Ureter (tissue), 1 donor: ENCODE measurements at regions not wholly inside any gene's neighbourhood (a gene's known extent, or its start where the extent isn't known, plus 50 kb on each side); places are given as distances from the start of the nearest gene placed in this dataset.

Experiments used
- DNase-seq: peaks from one replicate; pipeline ENCODE4 v3.0.0-alpha.2; 2020; ENCODE audit warnings: low spot score
- donor health status: DM: yes; HTN: yes; CAD: no.

- no peak for DNase-seq
Measured at GRCh38 chr5:61823781-61824180, 482.2 kb upstream of the KIF2A start.

- no peak for DNase-seq
Measured at GRCh38 chr5:61824396-61824795, 481.6 kb upstream of the KIF2A start.

DNA sequence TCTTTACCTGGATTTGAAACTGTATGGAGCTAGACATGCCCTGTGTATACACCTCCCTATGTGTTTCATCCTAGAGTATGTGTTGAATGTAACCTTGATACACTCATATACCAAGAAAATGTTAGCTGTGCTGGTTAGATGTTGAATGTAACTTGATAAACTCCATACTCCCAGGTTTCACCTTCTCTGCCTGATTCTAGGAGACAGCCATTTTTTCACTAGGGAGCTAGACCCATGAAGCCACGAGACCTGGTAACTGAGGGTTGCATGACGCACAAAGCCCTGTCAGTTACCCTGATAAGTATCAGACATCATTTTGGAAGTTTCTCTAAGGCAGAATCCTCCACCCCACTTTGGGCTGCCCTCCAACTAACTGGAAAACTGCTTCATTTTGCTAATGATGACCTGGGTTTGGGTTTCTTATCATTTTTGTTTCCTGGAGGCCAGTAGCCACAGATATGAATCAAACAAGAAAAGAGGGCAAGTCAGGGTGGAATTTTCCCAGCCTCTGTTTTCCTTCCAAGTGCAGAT, 478.5 kb upstream of the KIF2A start:
- no peak for DNase-seq

DNA sequence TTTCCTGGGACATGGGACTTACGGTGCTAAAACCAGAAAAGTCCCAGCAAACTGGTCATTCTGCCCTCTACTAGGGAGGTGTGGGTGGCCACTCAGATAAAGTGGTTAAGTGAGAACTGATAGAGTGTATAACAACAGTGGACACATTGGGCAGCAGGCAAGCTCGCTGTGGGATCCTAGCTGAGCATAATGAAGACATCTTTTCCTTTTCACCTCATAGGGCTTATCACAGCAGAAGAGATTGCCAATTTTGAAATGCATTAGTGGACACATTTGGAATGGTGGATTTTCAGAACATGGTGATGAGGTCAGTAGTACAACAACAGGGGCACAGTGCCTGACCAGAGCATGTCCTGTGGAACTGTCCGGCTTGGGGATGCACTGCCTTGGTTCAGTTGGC, 477.1 kb upstream of the KIF2A start:
- no peak for DNase-seq

- DNase-seq: no peak
Measured at GRCh38 chr5:61831736-61832135, 474.3 kb upstream of the KIF2A start.

DNA sequence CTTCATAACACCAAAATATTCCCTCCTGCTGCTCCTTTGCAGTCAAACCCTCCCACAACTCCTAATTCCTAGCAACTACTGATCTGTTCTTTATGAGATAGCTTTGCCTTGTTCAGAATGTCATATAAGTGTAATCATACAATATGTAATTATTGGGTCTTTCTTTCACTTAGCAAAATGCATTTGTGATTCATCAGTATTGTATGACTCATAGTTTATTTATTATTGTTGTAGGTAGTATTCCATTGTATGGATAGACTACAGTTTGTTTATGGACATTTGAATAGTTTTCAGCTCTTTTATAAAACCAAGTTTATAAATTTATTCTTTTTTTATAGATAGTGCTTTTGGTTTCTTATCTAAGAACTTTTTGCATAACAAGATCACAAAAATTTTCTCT, 468.2 kb upstream of the KIF2A start:
- no peak for DNase-seq

GRCh38 chr5:61840361-61840760, 465.6 kb upstream of the KIF2A start:
- no peak for DNase-seq

- DNase-seq: no peak
Measured at GRCh38 chr5:61842840-61843239, 463.2 kb upstream of the KIF2A start.

DNA sequence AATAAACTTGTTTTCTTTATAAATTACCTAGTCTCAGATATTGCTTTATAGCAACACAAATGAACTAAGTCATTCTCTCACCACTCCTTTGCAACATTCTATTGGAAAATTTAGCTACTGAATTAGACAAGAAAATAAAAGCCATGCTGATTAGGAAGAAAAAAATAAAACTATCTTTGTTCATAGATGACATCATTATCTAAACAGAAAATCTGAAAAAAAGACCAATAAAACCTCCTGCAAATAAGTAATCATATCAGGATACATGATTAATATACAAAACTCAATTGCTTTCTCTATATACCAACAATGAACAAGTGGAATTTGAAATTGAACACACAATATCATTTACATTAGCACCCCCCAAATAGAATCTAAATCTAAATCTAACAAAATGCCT, 455.3 kb upstream of the KIF2A start:
- no peak for DNase-seq

- DNase-seq: no peak
Measured at GRCh38 chr5:61854531-61854930, 451.5 kb upstream of the KIF2A start.

DNA sequence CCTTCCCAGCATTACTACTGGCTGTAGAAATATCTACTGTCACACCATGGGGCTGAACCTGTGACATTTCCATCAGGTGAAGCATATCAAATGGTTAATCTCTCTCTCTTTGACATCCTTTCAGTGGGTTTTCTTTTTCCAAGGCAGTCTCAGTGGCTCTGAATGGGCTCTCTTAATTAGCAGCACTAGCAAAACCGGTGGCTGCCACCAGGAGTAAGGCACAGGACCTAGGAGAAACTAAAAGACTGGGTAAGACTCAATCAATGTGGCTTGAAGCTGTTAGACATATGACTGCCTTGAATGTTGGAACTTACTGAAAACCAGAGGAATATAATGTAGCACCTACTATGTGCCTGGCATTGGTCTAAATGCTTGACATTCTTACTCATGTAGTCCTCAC, 445.0 kb upstream of the KIF2A start:
- DNase-seq: no peak

GRCh38 chr5:61866930-61867329, 439.1 kb upstream of the KIF2A start:
- DNase-seq: no peak

- DNase-seq: no peak
Measured at GRCh38 chr5:61869333-61869732, 436.7 kb upstream of the KIF2A start.

GRCh38 chr5:61878471-61878870, 427.5 kb upstream of the KIF2A start:
- no peak for DNase-seq

- DNase-seq: no peak
Measured at GRCh38 chr5:61881821-61882487, 424.1 kb upstream of the KIF2A start.

- no peak for DNase-seq
Measured at GRCh38 chr5:61882901-61883500, 423.0 kb upstream of the KIF2A start.

DNA sequence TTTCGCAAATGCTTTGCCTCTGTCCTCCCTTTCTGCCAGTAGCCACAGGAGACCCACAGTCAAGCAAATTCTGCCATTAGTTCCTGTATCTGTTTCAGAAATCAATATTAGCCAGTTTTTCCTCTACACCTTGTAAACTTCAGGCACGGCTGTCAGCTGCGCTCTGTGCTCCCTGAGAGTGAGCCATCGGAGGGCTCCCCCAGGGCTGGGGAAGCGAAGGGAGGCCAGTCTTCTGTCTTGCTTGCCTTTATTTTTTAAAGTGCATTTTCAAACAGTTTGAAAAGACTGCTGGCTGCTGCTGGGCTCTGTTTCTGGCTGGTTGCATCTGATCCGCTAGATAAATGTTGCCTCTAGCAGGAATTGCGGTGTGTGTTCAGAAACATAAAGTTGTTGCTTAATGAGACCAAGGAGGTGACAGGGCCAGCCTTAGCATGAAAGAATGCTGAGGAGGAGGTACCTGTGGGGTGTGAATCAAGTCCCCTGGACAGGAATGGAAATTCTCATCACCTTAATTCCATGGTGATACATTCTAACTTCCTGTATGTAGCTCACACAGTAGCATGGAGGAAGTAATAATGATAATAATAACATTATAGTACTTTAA, 421.7 kb upstream of the KIF2A start:
- DNase-seq: no peak

GRCh38 chr5:61886214-61886613, 419.8 kb upstream of the KIF2A start:
- DNase-seq: no peak

DNA sequence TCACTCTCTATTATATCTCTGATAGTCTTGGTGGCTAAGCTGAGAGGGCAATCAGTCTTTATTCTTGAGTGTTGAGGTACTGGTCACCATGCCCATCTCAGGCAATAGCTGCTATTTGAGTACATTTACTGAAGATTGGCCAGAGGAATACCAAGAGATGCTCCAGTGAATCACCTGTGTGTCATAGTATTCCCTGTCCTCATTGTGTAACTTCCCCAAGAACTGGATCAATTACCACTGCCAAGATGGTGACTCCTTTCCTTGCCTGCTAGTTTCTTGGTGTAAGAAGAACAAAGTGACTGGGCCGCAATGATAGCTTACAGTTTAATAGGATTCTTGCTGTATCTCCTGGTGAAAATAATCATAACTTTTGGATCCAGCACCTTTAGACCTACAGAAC, 418.7 kb upstream of the KIF2A start:
- DNase-seq: no peak

- DNase-seq: no peak
Measured at GRCh38 chr5:61894046-61894445, 412.0 kb upstream of the KIF2A start.

DNA sequence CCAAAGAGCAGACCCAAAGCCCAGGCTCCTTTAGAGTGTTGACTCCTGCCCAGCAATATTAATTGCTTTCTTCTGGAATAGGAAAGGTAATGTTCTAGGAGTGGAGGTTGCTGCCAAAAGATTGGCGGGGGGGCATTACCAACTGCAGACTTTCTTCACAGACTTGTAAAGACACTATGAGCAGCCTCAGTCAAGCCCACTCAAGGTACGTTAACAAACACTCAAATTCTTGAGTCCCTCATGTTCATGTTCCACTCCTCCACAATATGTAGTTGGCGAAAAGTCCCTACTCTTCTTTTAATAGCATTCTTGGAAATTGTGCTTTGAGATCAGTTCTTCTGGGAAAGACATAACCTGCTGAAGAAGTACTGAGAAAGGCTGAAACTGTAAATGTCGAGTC, 409.2 kb upstream of the KIF2A start:
- DNase-seq: no peak

DNA sequence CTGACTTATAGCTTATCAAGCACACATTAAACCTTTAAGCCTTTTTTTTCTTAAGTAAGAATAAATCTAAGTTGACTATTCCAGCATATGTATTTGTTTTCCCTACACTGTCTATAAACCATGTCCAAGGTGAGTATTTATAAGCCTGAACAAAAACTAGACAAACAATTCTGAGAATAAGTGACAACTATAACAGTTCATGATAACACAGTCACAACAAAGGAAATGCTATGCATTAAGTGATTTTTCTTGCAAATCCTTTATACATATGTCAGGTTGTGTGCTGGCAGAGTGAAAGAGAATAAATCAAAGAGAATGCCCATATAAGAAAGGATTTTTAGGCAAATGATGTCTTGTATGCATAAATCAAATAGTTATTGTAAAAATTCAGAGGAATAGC, 408.8 kb upstream of the KIF2A start:
- no peak for DNase-seq

GRCh38 chr5:61901997-61902396, 404.0 kb upstream of the KIF2A start:
- no peak for DNase-seq
